GM23338 (cell line): ENCODE measurements at regions not wholly inside any gene's neighbourhood (a gene's known extent, or its start where the extent isn't known, plus 50 kb on each side); places are given as distances from the start of the nearest gene placed in this dataset.

Experiments
- ATAC-seq: fragments of 200-7000 bp; cut with Tn5 transposase; 3 replicates; pipeline ENCODE4 v1.9.1; 2020
- DNase-seq: peaks from one replicate; pipeline ENCODE4 v3.0.0-alpha.2; 2015; ENCODE audit warnings: low spot score
- H2AFZ ChIP-seq: fragments of 200-600 bp; sonication (generic); 2 replicates; pipeline ENCODE4 v1.8.0; 2016; ENCODE audit warnings: antibody characterized with exemption, mild to moderate bottlenecking, moderate library complexity
- H3F3A ChIP-seq: fragments of 200-600 bp; sonication (generic); replicated peaks from 2 replicates; pipeline ENCODE4 v1.8.0; 2017; ENCODE audit warnings: antibody characterized with exemption, mixed run types, low read depth
- H3K27ac ChIP-seq: fragments of 200-600 bp; sonication (generic); 2 replicates; pipeline ENCODE4 v1.6.1; 2016; ENCODE audit warnings: low read depth
- H3K27me3 ChIP-seq: fragments of 200-600 bp; sonication (generic); 2 replicates; pipeline ENCODE4 v1.8.0; 2016; ENCODE audit warnings: mild to moderate bottlenecking, mixed run types, moderate library complexity; ENCODE audit not compliant: insufficient read depth
- H3K36me3 ChIP-seq: fragments of 200-600 bp; sonication (generic); 2 replicates; pipeline ENCODE4 v1.8.0; 2016; ENCODE audit warnings: mild to moderate bottlenecking; ENCODE audit not compliant: insufficient read depth
- H3K4me1 ChIP-seq: fragments of 200-600 bp; sonication (generic); 2 replicates; pipeline ENCODE4 v1.8.0; 2016; ENCODE audit warnings: mild to moderate bottlenecking, moderate library complexity; ENCODE audit not compliant: insufficient read depth
- H3K4me2 ChIP-seq: fragments of 200-600 bp; sonication (generic); 2 replicates; pipeline ENCODE4 v1.7.1; 2017; ENCODE audit warnings: mixed run types
- H3K4me3 ChIP-seq: fragments of 200-600 bp; sonication (generic); 2 replicates; pipeline ENCODE4 v1.6.1; 2016; ENCODE audit warnings: mixed run types
- H3K79me2 ChIP-seq: fragments of 200-600 bp; sonication (generic); replicated peaks from 2 replicates; pipeline ENCODE4 v1.8.0; 2017; ENCODE audit warnings: mild to moderate bottlenecking; ENCODE audit not compliant: insufficient read depth
- H3K9me2 ChIP-seq: fragments of 200-600 bp; sonication (generic); 2 replicates; pipeline ENCODE4 v1.8.0; 2017; ENCODE audit not compliant: insufficient read depth
- H4K20me1 ChIP-seq: fragments of 200-600 bp; sonication (generic); replicated peaks from 2 replicates; pipeline ENCODE4 v1.8.0; 2017; ENCODE audit warnings: mild to moderate bottlenecking; ENCODE audit not compliant: insufficient read depth
- H3K27ac Mint-ChIP-seq: 2 replicates; pipeline ENCODE4 v1.8.0; 2020; ENCODE audit warnings: inconsistent platforms, mild to moderate bottlenecking, moderate library complexity, mixed read lengths
- H3K27me3 Mint-ChIP-seq: 3 replicates; pipeline ENCODE4 v1.8.0; 2022; ENCODE audit warnings: low read depth, mild to moderate bottlenecking, moderate library complexity, mixed read lengths, inconsistent platforms; ENCODE audit not compliant: insufficient read depth, poor library complexity
- H3K36me3 Mint-ChIP-seq: 3 replicates; pipeline ENCODE4 v1.8.0; 2021; ENCODE audit warnings: low read depth, mild to moderate bottlenecking, inconsistent platforms, moderate library complexity, mixed read lengths
- H3K4me1 Mint-ChIP-seq: 3 replicates; pipeline ENCODE4 v1.8.0; 2020; ENCODE audit warnings: mild to moderate bottlenecking, inconsistent platforms, mixed read lengths
- H3K4me3 Mint-ChIP-seq: 3 replicates; pipeline ENCODE4 v1.8.0; 2021; ENCODE audit warnings: moderate library complexity, mild to moderate bottlenecking, inconsistent platforms, mixed read lengths
- H3K9me3 Mint-ChIP-seq: 3 replicates; pipeline ENCODE4 v1.8.0; 2020; ENCODE audit warnings: moderate library complexity, mild to moderate bottlenecking, inconsistent platforms, mixed read lengths
- EZH2phosphoT487 ChIP-seq: fragments of 200-600 bp; sonication (generic); IDR thresholded peaks from one replicate; pipeline ENCODE4 v1.8.1; 2018; ENCODE audit warnings: antibody characterized with exemption; ENCODE audit not compliant: unreplicated experiment
- JUNB ChIP-seq: IDR thresholded peaks from one replicate; pipeline ENCODE4 v1.6.1; 2016; ENCODE audit warnings: antibody characterized with exemption; ENCODE audit not compliant: unreplicated experiment
- POLR2AphosphoS5 ChIP-seq: IDR thresholded peaks from 2 replicates; pipeline ENCODE4 v1.6.1; 2016; ENCODE audit warnings: antibody characterized with exemption, low read depth
- STAT1 ChIP-seq: IDR thresholded peaks from one replicate; pipeline ENCODE4 v1.6.1; 2016; ENCODE audit warnings: antibody characterized with exemption; ENCODE audit not compliant: unreplicated experiment
- ZNF114 ChIP-seq: fragments of 250-450 bp; sonication (Bioruptor Pico); IDR thresholded peaks from 2 replicates; pipeline ENCODE4 v1.5.0; 2020; ENCODE audit warnings: mild to moderate bottlenecking, moderate library complexity
- ZNF331 ChIP-seq: fragments of 250-450 bp; sonication (Bioruptor Pico); IDR thresholded peaks from 2 replicates; pipeline ENCODE4 v1.5.0; 2020; ENCODE audit warnings: low read depth, mild to moderate bottlenecking, moderate library complexity
- TF ChIP-seq, protein P1 (sequence below): fragments of 250-450 bp; sonication (Bioruptor Pico); IDR thresholded peaks from 2 replicates; pipeline ENCODE4 v1.5.0; 2020; ENCODE audit warnings: mild to moderate bottlenecking, moderate library complexity
- TF ChIP-seq, protein P2 (sequence below), 2 experiments: fragments of 200-600 bp in 1 of 2; sonication (generic) in 1 of 2; conservative IDR thresholded peaks; 2 replicates each; pipeline versions ENCODE4 v1.5.1 to v1.6.1; 2016 to 2017; ENCODE audit warnings: antibody characterized with exemption in 2 of 2, low read depth in 2 of 2, mild to moderate bottlenecking in 2 of 2, moderate library complexity in 1 of 2

DNA sequence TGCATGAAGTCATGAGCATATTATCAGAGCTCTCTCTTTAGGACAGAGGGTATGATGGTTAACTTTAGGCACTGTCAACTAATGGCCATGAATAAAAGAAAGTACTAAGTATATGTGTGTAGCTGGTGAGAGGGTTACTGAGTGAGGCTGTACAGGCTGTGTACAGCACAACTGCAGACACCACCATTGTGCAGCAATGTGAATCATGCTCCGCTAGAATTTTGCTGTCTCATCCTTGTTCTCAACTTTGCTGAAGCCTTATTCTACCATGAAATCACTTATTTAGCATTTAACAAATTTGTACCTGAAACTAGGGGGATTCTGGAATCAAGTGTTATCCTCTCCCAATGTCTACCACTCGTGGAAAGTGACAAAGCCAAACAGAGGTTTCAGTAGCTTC is 414.9 kb downstream of the PLCL1 start:
- Histone ChIP-seq H3F3A (no peaks in the 10 kb centered on the region), H3K79me2 (no peaks in the 10 kb centered on the region), H3K4me2 (no peak overlapping the region), H3K4me3 (no peak overlapping the region), H3K36me3 (no peaks in the 10 kb centered on the region), H3K27ac (no peak overlapping the region), H3K27me3 (no peaks in the 10 kb centered on the region), H2AFZ (no peak overlapping the region; the same call in 1 of the 2 replicates), H3K9me2 (no peaks in the 10 kb centered on the region), H3K4me1 (peaks cover 8% of the 10 kb centered on the region; the same call in 1 of the 2 replicates), H4K20me1 (no peaks in the 10 kb centered on the region)
- Mint-ChIP-seq H3K9me3 (no peaks in the 10 kb centered on the region), H3K27me3 (no peaks in the 10 kb centered on the region), H3K27ac (peak overlapping the region; percentile 36), H3K4me1 (peaks cover 10% of the 10 kb centered on the region; the same call in 2 of the 3 replicates), H3K36me3 (no peaks in the 10 kb centered on the region), H3K4me3 (no peak overlapping the region)
- DNase-seq (no peak), ATAC-seq (no peak)
- TF ChIP-seq, protein P1, sequence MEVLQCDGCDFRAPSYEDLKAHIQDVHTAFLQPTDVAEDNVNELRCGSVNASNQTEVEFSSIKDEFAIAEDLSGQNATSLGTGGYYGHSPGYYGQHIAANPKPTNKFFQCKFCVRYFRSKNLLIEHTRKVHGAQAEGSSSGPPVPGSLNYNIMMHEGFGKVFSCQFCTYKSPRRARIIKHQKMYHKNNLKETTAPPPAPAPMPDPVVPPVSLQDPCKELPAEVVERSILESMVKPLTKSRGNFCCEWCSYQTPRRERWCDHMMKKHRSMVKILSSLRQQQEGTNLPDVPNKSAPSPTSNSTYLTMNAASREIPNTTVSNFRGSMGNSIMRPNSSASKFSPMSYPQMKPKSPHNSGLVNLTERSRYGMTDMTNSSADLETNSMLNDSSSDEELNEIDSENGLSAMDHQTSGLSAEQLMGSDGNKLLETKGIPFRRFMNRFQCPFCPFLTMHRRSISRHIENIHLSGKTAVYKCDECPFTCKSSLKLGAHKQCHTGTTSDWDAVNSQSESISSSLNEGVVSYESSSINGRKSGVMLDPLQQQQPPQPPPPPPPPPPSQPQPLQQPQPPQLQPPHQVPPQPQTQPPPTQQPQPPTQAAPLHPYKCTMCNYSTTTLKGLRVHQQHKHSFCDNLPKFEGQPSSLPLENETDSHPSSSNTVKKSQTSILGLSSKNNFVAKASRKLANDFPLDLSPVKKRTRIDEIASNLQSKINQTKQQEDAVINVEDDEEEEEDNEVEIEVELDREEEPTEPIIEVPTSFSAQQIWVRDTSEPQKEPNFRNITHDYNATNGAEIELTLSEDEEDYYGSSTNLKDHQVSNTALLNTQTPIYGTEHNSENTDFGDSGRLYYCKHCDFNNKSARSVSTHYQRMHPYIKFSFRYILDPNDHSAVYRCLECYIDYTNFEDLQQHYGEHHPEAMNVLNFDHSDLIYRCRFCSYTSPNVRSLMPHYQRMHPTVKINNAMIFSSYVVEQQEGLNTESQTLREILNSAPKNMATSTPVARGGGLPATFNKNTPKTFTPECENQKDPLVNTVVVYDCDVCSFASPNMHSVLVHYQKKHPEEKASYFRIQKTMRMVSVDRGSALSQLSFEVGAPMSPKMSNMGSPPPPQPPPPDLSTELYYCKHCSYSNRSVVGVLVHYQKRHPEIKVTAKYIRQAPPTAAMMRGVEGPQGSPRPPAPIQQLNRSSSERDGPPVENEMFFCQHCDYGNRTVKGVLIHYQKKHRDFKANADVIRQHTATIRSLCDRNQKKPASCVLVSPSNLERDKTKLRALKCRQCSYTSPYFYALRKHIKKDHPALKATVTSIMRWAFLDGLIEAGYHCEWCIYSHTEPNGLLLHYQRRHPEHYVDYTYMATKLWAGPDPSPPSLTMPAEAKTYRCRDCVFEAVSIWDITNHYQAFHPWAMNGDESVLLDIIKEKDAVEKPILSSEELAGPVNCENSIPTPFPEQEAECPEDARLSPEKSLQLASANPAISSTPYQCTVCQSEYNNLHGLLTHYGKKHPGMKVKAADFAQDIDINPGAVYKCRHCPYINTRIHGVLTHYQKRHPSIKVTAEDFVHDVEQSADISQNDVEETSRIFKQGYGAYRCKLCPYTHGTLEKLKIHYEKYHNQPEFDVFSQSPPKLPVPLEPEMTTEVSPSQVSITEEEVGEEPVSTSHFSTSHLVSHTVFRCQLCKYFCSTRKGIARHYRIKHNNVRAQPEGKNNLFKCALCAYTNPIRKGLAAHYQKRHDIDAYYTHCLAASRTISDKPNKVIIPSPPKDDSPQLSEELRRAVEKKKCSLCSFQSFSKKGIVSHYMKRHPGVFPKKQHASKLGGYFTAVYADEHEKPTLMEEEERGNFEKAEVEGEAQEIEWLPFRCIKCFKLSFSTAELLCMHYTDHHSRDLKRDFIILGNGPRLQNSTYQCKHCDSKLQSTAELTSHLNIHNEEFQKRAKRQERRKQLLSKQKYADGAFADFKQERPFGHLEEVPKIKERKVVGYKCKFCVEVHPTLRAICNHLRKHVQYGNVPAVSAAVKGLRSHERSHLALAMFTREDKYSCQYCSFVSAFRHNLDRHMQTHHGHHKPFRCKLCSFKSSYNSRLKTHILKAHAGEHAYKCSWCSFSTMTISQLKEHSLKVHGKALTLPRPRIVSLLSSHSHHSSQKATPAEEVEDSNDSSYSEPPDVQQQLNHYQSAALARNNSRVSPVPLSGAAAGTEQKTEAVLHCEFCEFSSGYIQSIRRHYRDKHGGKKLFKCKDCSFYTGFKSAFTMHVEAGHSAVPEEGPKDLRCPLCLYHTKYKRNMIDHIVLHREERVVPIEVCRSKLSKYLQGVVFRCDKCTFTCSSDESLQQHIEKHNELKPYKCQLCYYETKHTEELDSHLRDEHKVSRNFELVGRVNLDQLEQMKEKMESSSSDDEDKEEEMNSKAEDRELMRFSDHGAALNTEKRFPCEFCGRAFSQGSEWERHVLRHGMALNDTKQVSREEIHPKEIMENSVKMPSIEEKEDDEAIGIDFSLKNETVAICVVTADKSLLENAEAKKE (CRISPR knock-in tag), result no peak
- TF ChIP-seq, protein P2, sequence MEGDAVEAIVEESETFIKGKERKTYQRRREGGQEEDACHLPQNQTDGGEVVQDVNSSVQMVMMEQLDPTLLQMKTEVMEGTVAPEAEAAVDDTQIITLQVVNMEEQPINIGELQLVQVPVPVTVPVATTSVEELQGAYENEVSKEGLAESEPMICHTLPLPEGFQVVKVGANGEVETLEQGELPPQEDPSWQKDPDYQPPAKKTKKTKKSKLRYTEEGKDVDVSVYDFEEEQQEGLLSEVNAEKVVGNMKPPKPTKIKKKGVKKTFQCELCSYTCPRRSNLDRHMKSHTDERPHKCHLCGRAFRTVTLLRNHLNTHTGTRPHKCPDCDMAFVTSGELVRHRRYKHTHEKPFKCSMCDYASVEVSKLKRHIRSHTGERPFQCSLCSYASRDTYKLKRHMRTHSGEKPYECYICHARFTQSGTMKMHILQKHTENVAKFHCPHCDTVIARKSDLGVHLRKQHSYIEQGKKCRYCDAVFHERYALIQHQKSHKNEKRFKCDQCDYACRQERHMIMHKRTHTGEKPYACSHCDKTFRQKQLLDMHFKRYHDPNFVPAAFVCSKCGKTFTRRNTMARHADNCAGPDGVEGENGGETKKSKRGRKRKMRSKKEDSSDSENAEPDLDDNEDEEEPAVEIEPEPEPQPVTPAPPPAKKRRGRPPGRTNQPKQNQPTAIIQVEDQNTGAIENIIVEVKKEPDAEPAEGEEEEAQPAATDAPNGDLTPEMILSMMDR (conservative IDR thresholded peaks at IDR 0.05; ENCODE audit: low read depth in 2 of 2), result no peak
- TF ChIP-seq ZNF331 (CRISPR knock-in tag) (no peak), JUNB (no peak), ZNF114 (CRISPR knock-in tag) (no peak), POLR2AphosphoS5 (no peak), EZH2phosphoT487 (no peak), STAT1 (no peak)
